ENCODE measurements at regions not wholly inside any gene's neighbourhood (a gene's known extent, or its start where the extent isn't known, plus 50 kb on each side); places are given as distances from the start of the nearest gene placed in this dataset.

DNA sequence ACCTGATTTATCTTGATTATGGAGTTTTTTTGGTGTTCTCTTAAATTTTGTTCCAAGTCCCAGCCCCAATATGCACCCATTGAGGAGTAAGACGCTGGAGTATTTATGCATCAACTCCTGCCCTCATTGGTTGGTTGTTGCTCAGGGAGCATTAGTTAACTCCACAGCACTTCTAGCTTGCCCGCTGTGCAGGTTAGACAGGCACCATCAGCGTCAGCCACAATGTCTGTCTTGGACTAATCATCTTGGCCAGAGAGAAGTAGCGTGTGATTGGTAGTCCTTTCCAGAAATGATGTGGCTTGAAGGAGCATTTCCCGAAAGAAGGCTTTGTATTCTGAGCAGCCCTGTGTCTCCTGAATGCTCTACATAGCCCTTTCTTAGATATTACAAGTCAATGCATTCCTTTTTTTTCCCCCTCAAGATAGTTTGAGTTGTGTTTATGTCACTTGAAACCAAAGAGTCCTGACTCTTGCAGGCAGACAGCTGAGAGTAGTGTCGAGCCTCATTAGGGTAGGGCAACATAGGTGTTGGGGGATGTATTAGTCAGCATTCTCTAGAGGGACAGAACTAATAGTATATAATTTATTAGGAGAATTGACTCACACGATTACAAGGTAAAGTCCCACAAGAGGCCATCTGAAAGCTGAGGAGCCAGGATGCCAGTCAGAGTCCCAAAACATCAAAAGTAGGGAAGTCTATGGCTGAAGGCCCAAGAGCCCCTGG lies 94.6 kb upstream of the RCN1 start:
- H3K4ac ChIP-seq (ENCODE audit: low read depth, low read length), result no peak overlapping the region
- H3K23me2 ChIP-seq (ENCODE audit: insufficient read length, low read depth, low read length, poor library complexity, severe bottlenecking), result no peaks in the 10 kb centered on the region
- no peak overlapping the region for H3K27ac Mint-ChIP-seq
- no peak overlapping the region for H3K18ac ChIP-seq (ENCODE audit: insufficient read length, low read depth, low read length)
- no peak overlapping the region for H4K8ac ChIP-seq (replicated peaks; ENCODE audit: insufficient read length, low read depth, low read length)
- WGBS (ENCODE audit: extremely low coverage, insufficient read length, low lambda C conversion rate), result no CpG with 5 or more reads among the region's 7 CpGs
- no peak overlapping the region for H3K23ac ChIP-seq (ENCODE audit: insufficient read length, low read depth, low read length)
- no peak overlapping the region for H3K56ac ChIP-seq (ENCODE audit: insufficient read length, low read depth, low read length)
- no peaks in the 10 kb centered on the region for H3K36me3 Mint-ChIP-seq (ENCODE audit: insufficient read depth in 1 of 3, low read depth in 3 of 3)
- DNase-seq, result no peak
- no peak overlapping the region for H2BK12ac ChIP-seq (ENCODE audit: insufficient read length, low read depth, low read length)
- no peak overlapping the region for H2BK120ac ChIP-seq (ENCODE audit: low read depth, low read length, poor library complexity, severe bottlenecking)
- no peaks in the 10 kb centered on the region for H3K79me2 ChIP-seq (ENCODE audit: insufficient read depth, low read length)
- H2BK20ac ChIP-seq (ENCODE audit: low read depth, low read length, poor library complexity, severe bottlenecking), result no peak overlapping the region
- no peak overlapping the region for H2AFZ ChIP-seq (ENCODE audit: low read length)
- no peaks in the 10 kb centered on the region for H3K27me3 ChIP-seq (ENCODE audit: insufficient read depth, low read length)
- no peak overlapping the region for H3K27ac ChIP-seq (ENCODE audit: insufficient read length, low read depth, low read length)
- no peak overlapping the region for H2AK5ac ChIP-seq (ENCODE audit: insufficient read length, low read length)
- H3T11ph ChIP-seq (ENCODE audit: low read length), result no peak overlapping the region
- H3K4me2 ChIP-seq (ENCODE audit: insufficient read depth, insufficient read length, low read length), result no peak overlapping the region
- no peak overlapping the region for H3K4me3 Mint-ChIP-seq
- no peak overlapping the region for H2BK15ac ChIP-seq (ENCODE audit: low read depth, low read length)
- peaks cover 0 to 2% of the 10 kb centered on the region in 2 experiments; a peak in 1 of 4 replicates for H3K4me1 Mint-ChIP-seq
- no peak overlapping the region for H4K5ac ChIP-seq (ENCODE audit: insufficient read length, low read depth, low read length)
- H4K20me1 ChIP-seq (ENCODE audit: control insufficient read depth, insufficient read depth, insufficient read length), result no peaks in the 10 kb centered on the region
- H3K79me1 ChIP-seq (ENCODE audit: insufficient read depth, low read depth, low read length, poor library complexity, severe bottlenecking), result no peaks in the 10 kb centered on the region
- H3K4me1 ChIP-seq (ENCODE audit: insufficient read depth, low read length), result no peaks in the 10 kb centered on the region
- TF ChIP-seq, protein P1, sequence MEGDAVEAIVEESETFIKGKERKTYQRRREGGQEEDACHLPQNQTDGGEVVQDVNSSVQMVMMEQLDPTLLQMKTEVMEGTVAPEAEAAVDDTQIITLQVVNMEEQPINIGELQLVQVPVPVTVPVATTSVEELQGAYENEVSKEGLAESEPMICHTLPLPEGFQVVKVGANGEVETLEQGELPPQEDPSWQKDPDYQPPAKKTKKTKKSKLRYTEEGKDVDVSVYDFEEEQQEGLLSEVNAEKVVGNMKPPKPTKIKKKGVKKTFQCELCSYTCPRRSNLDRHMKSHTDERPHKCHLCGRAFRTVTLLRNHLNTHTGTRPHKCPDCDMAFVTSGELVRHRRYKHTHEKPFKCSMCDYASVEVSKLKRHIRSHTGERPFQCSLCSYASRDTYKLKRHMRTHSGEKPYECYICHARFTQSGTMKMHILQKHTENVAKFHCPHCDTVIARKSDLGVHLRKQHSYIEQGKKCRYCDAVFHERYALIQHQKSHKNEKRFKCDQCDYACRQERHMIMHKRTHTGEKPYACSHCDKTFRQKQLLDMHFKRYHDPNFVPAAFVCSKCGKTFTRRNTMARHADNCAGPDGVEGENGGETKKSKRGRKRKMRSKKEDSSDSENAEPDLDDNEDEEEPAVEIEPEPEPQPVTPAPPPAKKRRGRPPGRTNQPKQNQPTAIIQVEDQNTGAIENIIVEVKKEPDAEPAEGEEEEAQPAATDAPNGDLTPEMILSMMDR (conservative IDR thresholded peaks at IDR 0.05), result no peak
- no peak overlapping the region for H3K9ac ChIP-seq (ENCODE audit: extremely low read depth, insufficient read length, low read length)
- H4K91ac ChIP-seq (ENCODE audit: insufficient read length, low read depth, low read length), result no peak overlapping the region
- no peak overlapping the region for H2BK5ac ChIP-seq (ENCODE audit: insufficient read length, low read length)
- no peaks in the 10 kb centered on the region for H3K9me3 Mint-ChIP-seq
- no peaks in the 10 kb centered on the region for H3K9me3 ChIP-seq (ENCODE audit: control insufficient read depth, low read depth, low read length)
- no peak overlapping the region for H3K14ac ChIP-seq (ENCODE audit: insufficient read depth, low read length)
- H3K27me3 Mint-ChIP-seq (ENCODE audit: low read depth), result peaks cover under 1% of the 10 kb centered on the region
